Endodermal cell (in vitro differentiated cells): ENCODE measurements at regions not wholly inside any gene's neighbourhood (a gene's known extent, or its start where the extent isn't known, plus 50 kb on each side); places are given as distances from the start of the nearest gene placed in this dataset.
A peak's percentile ranks its signal among the peaks of the same experiment; 100 is the strongest.

Source experiments
- DNase-seq: peaks from one replicate; pipeline ENCODE4 v3.0.0-alpha.2; 2017
- H3K27ac ChIP-seq: 2 replicates; pipeline ENCODE4 v1.5.1; 2013; ENCODE audit warnings: mild to moderate bottlenecking, low read depth, low read length, moderate library complexity
- H3K27me3 ChIP-seq: 2 replicates; pipeline ENCODE4 v1.6.1; 2013; ENCODE audit warnings: mild to moderate bottlenecking, low read length, moderate library complexity; ENCODE audit not compliant: insufficient read depth, control insufficient read depth, poor library complexity, severe bottlenecking
- H3K36me3 ChIP-seq: 2 replicates; pipeline ENCODE4 v1.7.0; 2013; ENCODE audit warnings: mild to moderate bottlenecking, low read length, moderate library complexity; ENCODE audit not compliant: control insufficient read depth, insufficient read depth
- H3K4me1 ChIP-seq: one replicate; pipeline ENCODE4 v1.7.0; 2013; ENCODE audit warnings: low read length; ENCODE audit not compliant: control insufficient read depth, insufficient read depth
- H3K4me3 ChIP-seq: 2 replicates; pipeline ENCODE4 v1.5.1; 2013; ENCODE audit warnings: mild to moderate bottlenecking, low read length, moderate library complexity
- H3K9ac ChIP-seq: 2 replicates; pipeline ENCODE4 v1.6.1; 2013; ENCODE audit warnings: mild to moderate bottlenecking, low read length, moderate library complexity; ENCODE audit not compliant: poor library complexity, severe bottlenecking; ENCODE audit errors: extremely low read depth
- H3K9me3 ChIP-seq: 2 replicates; pipeline ENCODE4 v1.6.1; 2013; ENCODE audit warnings: mild to moderate bottlenecking, low read length, moderate library complexity; ENCODE audit not compliant: control insufficient read depth
- H3K27ac Mint-ChIP-seq: 2 replicates; pipeline ENCODE4 v1.8.0; 2020; ENCODE audit warnings: mixed read lengths
- H3K27me3 Mint-ChIP-seq: 2 replicates; pipeline ENCODE4 v1.8.0; 2021; ENCODE audit warnings: mild to moderate bottlenecking, mixed read lengths; ENCODE audit not compliant: insufficient read depth
- H3K36me3 Mint-ChIP-seq: 2 replicates; pipeline ENCODE4 v1.8.0; 2020; ENCODE audit warnings: low read depth, mixed read lengths
- H3K4me1 Mint-ChIP-seq: 2 replicates; pipeline ENCODE4 v1.8.0; 2020; ENCODE audit warnings: mixed read lengths
- H3K4me3 Mint-ChIP-seq: 2 replicates; pipeline ENCODE4 v1.8.0; 2020; ENCODE audit warnings: mild to moderate bottlenecking, moderate library complexity, mixed read lengths
- H3K9me3 Mint-ChIP-seq: 2 replicates; pipeline ENCODE4 v1.8.0; 2020; ENCODE audit warnings: mild to moderate bottlenecking, mixed read lengths
- WGBS, 2 experiments: methylation state at CpG; one replicate each; pipeline versions ENCODE4 v1.1.5 to v1.1.7; 2013; ENCODE audit warnings: missing lambda C conversion rate in 2 of 2, mixed read lengths in 1 of 2; ENCODE audit not compliant: insufficient coverage in 1 of 2, insufficient read length in 1 of 2; 5-methylcytosine and 5-hydroxymethylcytosine counted together
- TF ChIP-seq, protein P1 (sequence below): fragments of 200-600 bp; sonication (generic); conservative IDR thresholded peaks from 2 replicates; pipeline ENCODE4 v1.5.0; 2021; ENCODE audit warnings: antibody characterized with exemption, mild to moderate bottlenecking

DNA sequence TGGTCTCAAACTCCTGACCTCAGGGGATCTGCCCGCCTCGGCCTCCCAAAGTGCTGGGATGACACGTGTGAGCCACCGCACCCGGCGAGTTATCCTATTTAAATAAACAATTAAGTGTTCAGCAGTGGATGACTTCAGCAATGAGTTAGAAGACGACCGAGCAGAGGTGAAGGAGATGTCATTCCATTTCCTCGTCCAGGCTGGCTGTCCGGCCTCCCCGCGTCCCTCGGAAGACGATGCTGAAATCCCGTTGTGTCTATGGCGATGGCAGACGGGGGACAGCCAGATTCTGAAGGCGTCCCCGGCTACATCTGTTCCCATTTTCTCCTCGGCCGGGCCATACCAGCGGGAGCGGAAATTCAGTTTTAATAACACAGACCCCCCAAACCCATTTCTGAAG is 209.8 kb downstream of the CRLF2 start:
- no peaks in the 10 kb centered on the region for H3K4me1 Mint-ChIP-seq
- WGBS, 2 experiments = 91 to 94% methylated on average over 17 to 20 of the region's 23 CpGs
- Histone ChIP-seq H3K36me3 (no peaks in the 10 kb centered on the region), H3K4me1 (no peaks in the 10 kb centered on the region), H3K27me3 (no peaks in the 10 kb centered on the region), H3K4me3 (no peak overlapping the region), H3K9me3 (no peaks in the 10 kb centered on the region), H3K9ac (no peak overlapping the region), H3K27ac (no peak overlapping the region)
- H3K4me3 Mint-ChIP-seq = no peak overlapping the region
- TF ChIP-seq, protein P1, sequence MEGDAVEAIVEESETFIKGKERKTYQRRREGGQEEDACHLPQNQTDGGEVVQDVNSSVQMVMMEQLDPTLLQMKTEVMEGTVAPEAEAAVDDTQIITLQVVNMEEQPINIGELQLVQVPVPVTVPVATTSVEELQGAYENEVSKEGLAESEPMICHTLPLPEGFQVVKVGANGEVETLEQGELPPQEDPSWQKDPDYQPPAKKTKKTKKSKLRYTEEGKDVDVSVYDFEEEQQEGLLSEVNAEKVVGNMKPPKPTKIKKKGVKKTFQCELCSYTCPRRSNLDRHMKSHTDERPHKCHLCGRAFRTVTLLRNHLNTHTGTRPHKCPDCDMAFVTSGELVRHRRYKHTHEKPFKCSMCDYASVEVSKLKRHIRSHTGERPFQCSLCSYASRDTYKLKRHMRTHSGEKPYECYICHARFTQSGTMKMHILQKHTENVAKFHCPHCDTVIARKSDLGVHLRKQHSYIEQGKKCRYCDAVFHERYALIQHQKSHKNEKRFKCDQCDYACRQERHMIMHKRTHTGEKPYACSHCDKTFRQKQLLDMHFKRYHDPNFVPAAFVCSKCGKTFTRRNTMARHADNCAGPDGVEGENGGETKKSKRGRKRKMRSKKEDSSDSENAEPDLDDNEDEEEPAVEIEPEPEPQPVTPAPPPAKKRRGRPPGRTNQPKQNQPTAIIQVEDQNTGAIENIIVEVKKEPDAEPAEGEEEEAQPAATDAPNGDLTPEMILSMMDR = no peak
- H3K27me3 Mint-ChIP-seq = no peaks in the 10 kb centered on the region
- H3K9me3 Mint-ChIP-seq = no peaks in the 10 kb centered on the region
- DNase-seq = peak; percentile 34
- no peaks in the 10 kb centered on the region for H3K36me3 Mint-ChIP-seq
- no peak overlapping the region for H3K27ac Mint-ChIP-seq

DNA sequence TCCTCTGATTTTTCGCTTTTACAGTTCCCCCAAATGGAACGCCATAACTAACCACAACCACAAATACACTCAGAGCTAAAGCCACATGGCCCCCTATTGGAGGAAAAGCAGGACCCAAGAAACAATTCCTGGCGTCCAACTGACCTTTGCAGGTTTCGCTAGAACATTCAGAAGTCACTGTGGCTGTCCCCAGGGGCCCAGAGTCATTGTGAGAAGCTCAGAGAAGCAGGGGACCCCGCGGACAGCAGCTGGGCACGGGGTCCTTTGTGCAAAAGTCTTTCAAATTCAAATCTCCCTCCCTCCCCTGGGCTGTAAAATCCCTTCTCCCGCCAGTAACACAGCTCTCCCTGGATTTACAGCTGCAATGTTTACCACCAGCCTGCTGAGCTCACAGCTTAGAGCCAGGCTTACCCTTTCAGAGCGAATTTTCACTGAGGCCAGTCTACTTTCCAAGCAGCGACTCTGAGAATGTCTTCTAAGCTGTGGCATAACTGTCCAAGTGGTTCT is 214.8 kb downstream of the CRLF2 start:
- Mint-ChIP-seq H3K36me3 (peaks cover 10% of the 10 kb centered on the region), H3K4me1 (no peaks in the 10 kb centered on the region), H3K27me3 (no peaks in the 10 kb centered on the region), H3K4me3 (no peak overlapping the region), H3K9me3 (peaks cover 11% of the 10 kb centered on the region), H3K27ac (no peak overlapping the region)
- H3K9me3 ChIP-seq = no peaks in the 10 kb centered on the region
- no peaks in the 10 kb centered on the region for H3K4me1 ChIP-seq
- WGBS, 2 experiments = 5 to 8% methylated on average over 6 to 10 of the region's 10 CpGs
- peak overlapping the region; percentile 96 for H3K27ac ChIP-seq
- H3K9ac ChIP-seq = no peak overlapping the region
- TF ChIP-seq, protein P1 = peak; percentile 64
- H3K36me3 ChIP-seq = no peaks in the 10 kb centered on the region
- H3K27me3 ChIP-seq = no peaks in the 10 kb centered on the region
- DNase-seq = peak; percentile 89
- peak overlapping the region; percentile 3 for H3K4me3 ChIP-seq

DNA sequence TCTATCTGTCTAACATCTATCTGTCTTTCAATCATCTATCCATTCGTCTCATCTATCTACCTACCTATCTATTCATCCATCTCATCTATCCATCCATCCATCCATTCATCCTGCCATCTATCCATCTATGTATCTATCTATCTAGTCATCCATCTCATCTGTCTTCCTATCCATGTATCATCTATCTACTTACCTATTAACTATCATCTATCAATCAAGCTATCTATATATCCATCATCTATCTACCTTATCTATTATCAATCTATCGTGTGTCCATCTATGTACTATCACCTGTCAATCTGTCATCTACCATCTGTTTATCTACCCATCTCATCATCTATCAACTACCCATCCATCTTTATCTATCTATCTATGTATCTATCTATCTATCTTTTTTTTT is 217.7 kb downstream of the CRLF2 start:
- Mint-ChIP-seq H3K27me3 (peaks cover 12% of the 10 kb centered on the region), H3K27ac (no peak overlapping the region), H3K9me3 (peaks cover 13% of the 10 kb centered on the region), H3K4me3 (no peak overlapping the region), H3K36me3 (peaks cover 10% of the 10 kb centered on the region), H3K4me1 (no peaks in the 10 kb centered on the region)
- Histone ChIP-seq H3K9ac (no peak overlapping the region), H3K9me3 (no peaks in the 10 kb centered on the region), H3K4me1 (no peaks in the 10 kb centered on the region), H3K27ac (no peak overlapping the region), H3K36me3 (no peaks in the 10 kb centered on the region), H3K4me3 (no peak overlapping the region), H3K27me3 (no peaks in the 10 kb centered on the region)
- TF ChIP-seq, protein P1 = no peak
- 85 to 87% methylated on average over 2 of the region's 2 CpGs for WGBS, 2 experiments
- DNase-seq = no peak
